Omental fat pad (tissue), 3 donors: ENCODE measurements at regions not wholly inside any gene's neighbourhood (a gene's known extent, or its start where the extent isn't known, plus 50 kb on each side); places are given as distances from the start of the nearest gene placed in this dataset.

Source experiments
- ATAC-seq: fragments of 150-250 bp; one replicate; pipeline ENCODE4 v1.9.1; 2016; ENCODE audit warnings: mild to moderate bottlenecking, moderate library complexity; ENCODE audit not compliant: low FRiP score
- DNase-seq: peaks from one replicate; pipeline ENCODE4 v3.0.0-alpha.2; 2019; ENCODE audit warnings: low spot score
- CTCF ChIP-seq, 3 donors: fragments of 450-650 bp; IDR thresholded peaks; one replicate each; pipeline ENCODE4 v1.5.1; 2016 to 2017; ENCODE audit warnings: antibody characterized with exemption in 3 of 3, mild to moderate bottlenecking in 3 of 3, moderate library complexity in 2 of 3

GRCh38 chr16:79662122-79662521, 61.6 kb upstream of the MAF start:
- DNase-seq (no peak), ATAC-seq (no peak)
- no peak for TF ChIP-seq CTCF (IDR thresholded peaks at IDR 0.05)

DNA sequence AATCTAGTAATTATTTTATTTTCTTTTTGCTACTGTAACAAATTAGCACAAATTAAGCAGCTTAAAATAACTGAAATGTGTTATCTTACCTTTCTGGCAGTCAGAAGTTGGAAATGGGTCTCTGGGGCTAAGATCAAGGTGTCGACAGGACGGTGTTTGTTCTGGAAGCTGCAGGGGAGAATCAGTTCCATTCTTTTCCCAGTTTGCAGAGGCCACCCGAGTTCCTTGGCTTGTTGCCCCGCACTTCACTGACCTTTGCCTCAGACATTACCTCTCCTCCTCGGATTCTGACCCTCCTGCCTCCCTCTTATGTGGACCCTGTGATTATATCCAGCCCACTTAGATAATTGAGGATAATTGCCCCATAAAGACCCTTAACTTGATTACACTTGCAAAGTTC, 61.0 kb upstream of the MAF start:
- DNase-seq = no peak
- no peak for TF ChIP-seq CTCF (IDR thresholded peaks at IDR 0.05)
- ATAC-seq = no peak

DNA sequence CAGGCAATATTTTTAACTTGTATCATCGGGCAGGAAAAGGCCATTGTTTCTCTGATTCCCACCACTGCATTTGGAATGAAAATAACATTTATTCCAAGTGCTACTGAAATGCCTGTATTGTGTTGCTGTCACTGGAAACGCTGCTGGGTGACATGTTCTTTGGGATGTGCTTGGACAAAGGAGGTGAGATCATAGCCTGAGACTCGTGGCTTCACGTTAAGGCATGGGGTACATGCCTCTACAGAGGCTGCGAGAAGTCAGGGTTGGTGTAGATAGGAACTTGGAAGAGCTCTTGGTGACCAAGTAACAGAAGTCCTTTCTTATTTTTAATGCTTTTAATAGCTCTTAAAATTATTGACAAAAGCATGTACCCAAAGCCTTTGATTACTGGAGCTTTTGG, 58.8 kb upstream of the MAF start:
- ATAC-seq (no peak), DNase-seq (no peak)
- no peak for TF ChIP-seq CTCF (IDR thresholded peaks at IDR 0.05)

GRCh38 chr16:79658301-79659033, 57.9 kb upstream of the MAF start:
- TF ChIP-seq CTCF (IDR thresholded peaks at IDR 0.05) = no peak
- DNase-seq = no peak
- ATAC-seq = no peak

DNA sequence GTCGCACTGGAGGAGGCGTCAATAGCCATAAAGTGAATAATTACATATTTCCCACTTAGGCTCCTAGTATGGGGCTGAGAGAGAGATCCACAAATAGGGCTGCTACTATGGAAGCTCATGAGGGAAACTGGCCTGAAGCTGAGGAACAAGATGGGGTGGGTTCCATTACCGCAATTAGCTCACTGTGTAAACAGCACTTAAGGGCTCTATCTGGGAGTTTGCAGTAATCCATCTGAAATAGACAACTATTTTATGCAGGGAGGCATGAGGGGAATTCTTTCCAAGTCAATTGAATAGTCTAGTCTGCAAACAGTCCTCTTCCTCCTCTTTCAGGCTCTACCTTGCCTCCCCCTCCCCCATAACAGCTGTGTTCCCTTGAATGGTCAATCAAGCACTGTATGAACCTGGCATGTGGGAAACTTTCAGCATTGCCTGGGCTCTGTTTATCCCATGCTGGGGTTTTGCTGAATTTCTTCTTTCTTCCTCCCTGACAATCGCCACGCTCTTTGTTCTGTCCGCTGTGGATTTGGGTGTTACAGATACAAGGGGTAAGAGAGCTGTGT, 56.1 kb upstream of the MAF start:
- no peak for DNase-seq

GRCh38 chr16:79653373-79653891, 52.9 kb upstream of the MAF start:
- TF ChIP-seq CTCF (IDR thresholded peaks at IDR 0.05) = no peak
- ATAC-seq (no peak), DNase-seq (no peak)

More for the DNA sequence above, 56.1 kb upstream of the MAF start:
- TF ChIP-seq CTCF (IDR thresholded peaks at IDR 0.05) = no peak
- ATAC-seq = no peak

DNA sequence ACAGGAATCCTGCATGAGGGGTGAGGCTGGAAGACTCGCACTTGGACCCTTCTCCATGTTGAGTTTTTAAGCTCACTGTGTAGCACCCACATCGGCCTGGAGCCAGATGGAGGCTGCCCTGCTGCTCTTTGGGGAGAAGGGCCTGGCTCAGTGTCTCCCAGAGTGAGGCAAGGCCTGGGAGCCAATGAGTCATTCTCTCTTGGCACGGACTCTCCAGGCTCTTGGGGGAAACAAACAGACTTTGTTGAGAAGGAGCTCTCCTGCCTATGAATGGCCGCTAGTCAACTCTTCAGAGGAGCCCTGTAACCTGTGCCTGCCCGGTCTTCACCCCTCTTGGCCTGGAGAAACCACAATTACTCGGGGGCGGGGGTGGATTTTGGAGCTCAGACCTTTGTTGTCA, 50.8 kb upstream of the MAF start:
- no peak for DNase-seq
- no peak for TF ChIP-seq CTCF (IDR thresholded peaks at IDR 0.05)
- no peak for ATAC-seq
